GM23338 (cell line): ENCODE measurements at regions not wholly inside any gene's neighbourhood (a gene's known extent, or its start where the extent isn't known, plus 50 kb on each side); places are given as distances from the start of the nearest gene placed in this dataset.

ENCODE experiments used
- ATAC-seq: fragments of 200-7000 bp; cut with Tn5 transposase; 3 replicates; pipeline ENCODE4 v1.9.1; 2020
- DNase-seq: peaks from one replicate; pipeline ENCODE4 v3.0.0-alpha.2; 2015; ENCODE audit warnings: low spot score
- H2AFZ ChIP-seq: fragments of 200-600 bp; sonication (generic); 2 replicates; pipeline ENCODE4 v1.8.0; 2016; ENCODE audit warnings: antibody characterized with exemption, mild to moderate bottlenecking, moderate library complexity
- H3F3A ChIP-seq: fragments of 200-600 bp; sonication (generic); replicated peaks from 2 replicates; pipeline ENCODE4 v1.8.0; 2017; ENCODE audit warnings: antibody characterized with exemption, mixed run types, low read depth
- H3K27ac ChIP-seq: fragments of 200-600 bp; sonication (generic); 2 replicates; pipeline ENCODE4 v1.6.1; 2016; ENCODE audit warnings: low read depth
- H3K27me3 ChIP-seq: fragments of 200-600 bp; sonication (generic); 2 replicates; pipeline ENCODE4 v1.8.0; 2016; ENCODE audit warnings: mild to moderate bottlenecking, mixed run types, moderate library complexity; ENCODE audit not compliant: insufficient read depth
- H3K36me3 ChIP-seq: fragments of 200-600 bp; sonication (generic); 2 replicates; pipeline ENCODE4 v1.8.0; 2016; ENCODE audit warnings: mild to moderate bottlenecking; ENCODE audit not compliant: insufficient read depth
- H3K4me1 ChIP-seq: fragments of 200-600 bp; sonication (generic); 2 replicates; pipeline ENCODE4 v1.8.0; 2016; ENCODE audit warnings: mild to moderate bottlenecking, moderate library complexity; ENCODE audit not compliant: insufficient read depth
- H3K4me2 ChIP-seq: fragments of 200-600 bp; sonication (generic); 2 replicates; pipeline ENCODE4 v1.7.1; 2017; ENCODE audit warnings: mixed run types
- H3K4me3 ChIP-seq: fragments of 200-600 bp; sonication (generic); 2 replicates; pipeline ENCODE4 v1.6.1; 2016; ENCODE audit warnings: mixed run types
- H3K79me2 ChIP-seq: fragments of 200-600 bp; sonication (generic); replicated peaks from 2 replicates; pipeline ENCODE4 v1.8.0; 2017; ENCODE audit warnings: mild to moderate bottlenecking; ENCODE audit not compliant: insufficient read depth
- H3K9me2 ChIP-seq: fragments of 200-600 bp; sonication (generic); 2 replicates; pipeline ENCODE4 v1.8.0; 2017; ENCODE audit not compliant: insufficient read depth
- H4K20me1 ChIP-seq: fragments of 200-600 bp; sonication (generic); replicated peaks from 2 replicates; pipeline ENCODE4 v1.8.0; 2017; ENCODE audit warnings: mild to moderate bottlenecking; ENCODE audit not compliant: insufficient read depth
- H3K27ac Mint-ChIP-seq: 2 replicates; pipeline ENCODE4 v1.8.0; 2020; ENCODE audit warnings: inconsistent platforms, mild to moderate bottlenecking, moderate library complexity, mixed read lengths
- H3K27me3 Mint-ChIP-seq: 3 replicates; pipeline ENCODE4 v1.8.0; 2022; ENCODE audit warnings: low read depth, mild to moderate bottlenecking, moderate library complexity, mixed read lengths, inconsistent platforms; ENCODE audit not compliant: insufficient read depth, poor library complexity
- H3K36me3 Mint-ChIP-seq: 3 replicates; pipeline ENCODE4 v1.8.0; 2021; ENCODE audit warnings: low read depth, mild to moderate bottlenecking, inconsistent platforms, moderate library complexity, mixed read lengths
- H3K4me1 Mint-ChIP-seq: 3 replicates; pipeline ENCODE4 v1.8.0; 2020; ENCODE audit warnings: mild to moderate bottlenecking, inconsistent platforms, mixed read lengths
- H3K4me3 Mint-ChIP-seq: 3 replicates; pipeline ENCODE4 v1.8.0; 2021; ENCODE audit warnings: moderate library complexity, mild to moderate bottlenecking, inconsistent platforms, mixed read lengths
- H3K9me3 Mint-ChIP-seq: 3 replicates; pipeline ENCODE4 v1.8.0; 2020; ENCODE audit warnings: moderate library complexity, mild to moderate bottlenecking, inconsistent platforms, mixed read lengths
- CREB1 ChIP-seq: fragments of 250-450 bp; sonication (Bioruptor Pico); IDR thresholded peaks from 2 replicates; pipeline ENCODE4 v1.5.0; 2020; ENCODE audit warnings: low read depth, mild to moderate bottlenecking, moderate library complexity
- CTCF ChIP-seq, 2 experiments: fragments of 200-600 bp in 1 of 2; sonication (generic) in 1 of 2; conservative IDR thresholded peaks; 2 replicates each; pipeline versions ENCODE4 v1.5.1 to v1.6.1; 2016 to 2017; ENCODE audit warnings: antibody characterized with exemption in 2 of 2, low read depth in 2 of 2, mild to moderate bottlenecking in 2 of 2, moderate library complexity in 1 of 2
- EZH2 ChIP-seq: fragments of 200-600 bp; sonication (generic); IDR thresholded peaks from one replicate; pipeline ENCODE4 v1.8.0; 2017; ENCODE audit warnings: antibody characterized with exemption, mild to moderate bottlenecking, low read depth; ENCODE audit not compliant: unreplicated experiment
- EZH2phosphoT487 ChIP-seq: fragments of 200-600 bp; sonication (generic); IDR thresholded peaks from one replicate; pipeline ENCODE4 v1.8.1; 2018; ENCODE audit warnings: antibody characterized with exemption; ENCODE audit not compliant: unreplicated experiment
- NANOG ChIP-seq: IDR thresholded peaks from 2 replicates; pipeline ENCODE4 v1.6.1; 2016; ENCODE audit warnings: antibody characterized with exemption, borderline replicate concordance
- POLR2AphosphoS5 ChIP-seq: IDR thresholded peaks from 2 replicates; pipeline ENCODE4 v1.6.1; 2016; ENCODE audit warnings: antibody characterized with exemption, low read depth
- ZNF114 ChIP-seq: fragments of 250-450 bp; sonication (Bioruptor Pico); IDR thresholded peaks from 2 replicates; pipeline ENCODE4 v1.5.0; 2020; ENCODE audit warnings: mild to moderate bottlenecking, moderate library complexity
- ZNF331 ChIP-seq: fragments of 250-450 bp; sonication (Bioruptor Pico); IDR thresholded peaks from 2 replicates; pipeline ENCODE4 v1.5.0; 2020; ENCODE audit warnings: low read depth, mild to moderate bottlenecking, moderate library complexity
- TF ChIP-seq, protein P1 (sequence below): IDR thresholded peaks from 2 replicates; pipeline ENCODE4 v1.6.1; 2016; ENCODE audit warnings: antibody characterized with exemption

DNA sequence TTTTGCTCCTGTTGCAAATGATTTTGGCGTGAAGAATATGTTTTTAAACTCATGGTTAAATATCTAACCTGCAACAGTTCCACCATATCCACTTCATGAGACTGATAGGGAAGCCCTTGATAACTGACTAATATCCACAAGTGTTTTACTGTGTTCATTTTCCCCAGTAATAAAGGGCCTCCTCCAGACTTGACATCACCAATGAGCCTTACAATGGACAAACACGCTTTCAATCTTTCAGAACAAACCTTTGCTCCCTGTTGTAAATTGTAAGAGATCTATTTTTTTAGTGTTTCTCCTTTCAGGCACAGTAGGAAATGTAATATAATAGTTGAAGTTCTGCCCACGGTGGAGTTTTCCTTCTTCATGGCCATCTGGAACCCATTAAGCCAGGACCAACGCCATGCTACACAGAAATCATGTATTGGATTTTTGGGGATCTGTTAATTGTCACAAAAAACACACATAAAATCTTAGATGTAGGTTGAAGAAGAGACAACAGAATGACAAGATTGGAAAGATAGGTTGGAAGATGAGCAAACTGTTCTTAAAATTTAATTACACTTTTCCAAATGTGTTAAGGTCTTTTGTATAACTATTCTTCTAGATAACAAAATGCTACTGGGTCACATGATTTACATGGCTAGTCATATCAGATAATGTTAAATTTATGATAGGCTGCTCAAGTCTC is 1030.1 kb downstream of the FSTL5 start:
- Histone ChIP-seq H3K36me3 (no peaks in the 10 kb centered on the region), H3F3A (no peaks in the 10 kb centered on the region), H2AFZ (no peak overlapping the region), H3K27me3 (no peaks in the 10 kb centered on the region), H3K27ac (no peak overlapping the region), H3K79me2 (no peaks in the 10 kb centered on the region), H3K4me3 (no peak overlapping the region), H4K20me1 (no peaks in the 10 kb centered on the region), H3K9me2 (no peaks in the 10 kb centered on the region; the same call in 1 of the 2 replicates), H3K4me2 (no peak overlapping the region), H3K4me1 (no peaks in the 10 kb centered on the region)
- DNase-seq (no peak), ATAC-seq (no peak)
- H3K36me3 Mint-ChIP-seq = no peaks in the 10 kb centered on the region
- TF ChIP-seq CREB1 (CRISPR knock-in tag) = no peak
- TF ChIP-seq, protein P1, sequence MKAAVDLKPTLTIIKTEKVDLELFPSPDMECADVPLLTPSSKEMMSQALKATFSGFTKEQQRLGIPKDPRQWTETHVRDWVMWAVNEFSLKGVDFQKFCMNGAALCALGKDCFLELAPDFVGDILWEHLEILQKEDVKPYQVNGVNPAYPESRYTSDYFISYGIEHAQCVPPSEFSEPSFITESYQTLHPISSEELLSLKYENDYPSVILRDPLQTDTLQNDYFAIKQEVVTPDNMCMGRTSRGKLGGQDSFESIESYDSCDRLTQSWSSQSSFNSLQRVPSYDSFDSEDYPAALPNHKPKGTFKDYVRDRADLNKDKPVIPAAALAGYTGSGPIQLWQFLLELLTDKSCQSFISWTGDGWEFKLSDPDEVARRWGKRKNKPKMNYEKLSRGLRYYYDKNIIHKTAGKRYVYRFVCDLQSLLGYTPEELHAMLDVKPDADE = no peak
- H3K4me1 Mint-ChIP-seq = 0 out of 3 replicates have a peak, but pooled peaks cover 2% of the 10 kb centered on the region
- H3K4me3 Mint-ChIP-seq = no peak overlapping the region
- H3K27me3 Mint-ChIP-seq = no peaks in the 10 kb centered on the region
- H3K9me3 Mint-ChIP-seq = peaks cover 3% of the 10 kb centered on the region; the same call in 2 of the 3 replicates
- H3K27ac Mint-ChIP-seq = no peak overlapping the region

- H2AFZ ChIP-seq = no peak overlapping the region
- H3K9me2 ChIP-seq = no peaks in the 10 kb centered on the region; the same call in 1 of the 2 replicates
- no peaks in the 10 kb centered on the region for H3K27me3 Mint-ChIP-seq
- H4K20me1 ChIP-seq = no peaks in the 10 kb centered on the region
- H3K27ac ChIP-seq = no peak overlapping the region
- H3K4me2 ChIP-seq = no peak overlapping the region
- no peaks in the 10 kb centered on the region for H3K36me3 ChIP-seq
- ATAC-seq (no peak), DNase-seq (no peak)
- H3K27me3 ChIP-seq = no peaks in the 10 kb centered on the region
- H3K4me3 ChIP-seq = no peak overlapping the region
- no peaks in the 10 kb centered on the region for H3K79me2 ChIP-seq
- peaks cover 3% of the 10 kb centered on the region; the same call in 1 of the 3 replicates for H3K9me3 Mint-ChIP-seq
- no peaks in the 10 kb centered on the region for H3F3A ChIP-seq
- no peaks in the 10 kb centered on the region for H3K4me1 ChIP-seq
- no peak overlapping the region for H3K4me3 Mint-ChIP-seq
- 0 out of 3 replicates have a peak, but pooled peaks cover 2% of the 10 kb centered on the region for H3K4me1 Mint-ChIP-seq
- H3K27ac Mint-ChIP-seq = no peak overlapping the region
- H3K36me3 Mint-ChIP-seq = no peaks in the 10 kb centered on the region
- TF ChIP-seq ZNF331 (CRISPR knock-in tag) (no peak), ZNF114 (no peak), EZH2 (no peak)
- TF ChIP-seq, protein P1 = no peak
Measured at GRCh38 chr4:161132715-161133425, 1030.9 kb downstream of the FSTL5 start.

DNA sequence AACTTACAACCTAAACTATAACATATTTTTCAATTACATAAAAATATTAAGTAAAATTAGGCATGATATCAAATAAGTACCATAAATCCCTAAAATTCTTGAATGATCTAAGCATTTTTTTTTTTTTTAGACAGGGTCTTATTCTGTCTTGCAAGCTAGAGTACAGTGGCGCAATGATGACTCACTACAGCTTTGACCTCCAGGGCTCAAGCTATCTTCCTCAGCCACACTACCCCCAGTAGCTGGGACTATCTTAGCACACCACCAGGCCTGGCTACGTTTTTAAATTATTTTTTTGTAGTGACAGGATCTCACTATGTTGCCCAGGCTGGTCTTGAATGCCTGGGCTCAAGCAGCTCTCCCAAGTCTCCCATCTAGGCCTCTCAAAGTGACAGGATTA is 1042.3 kb downstream of the FSTL5 start:
- Mint-ChIP-seq H3K4me3 (no peak overlapping the region), H3K4me1 (no peaks in the 10 kb centered on the region), H3K27ac (no peak overlapping the region), H3K27me3 (no peaks in the 10 kb centered on the region), H3K36me3 (peaks cover 10% of the 10 kb centered on the region), H3K9me3 (peaks cover 24% of the 10 kb centered on the region)
- no peaks in the 10 kb centered on the region for H3K79me2 ChIP-seq
- H3K27me3 ChIP-seq = no peaks in the 10 kb centered on the region
- no peak overlapping the region for H3K4me2 ChIP-seq
- ATAC-seq = no peak
- DNase-seq = no peak
- no peaks in the 10 kb centered on the region for H3K4me1 ChIP-seq
- no peaks in the 10 kb centered on the region for H3F3A ChIP-seq
- H3K4me3 ChIP-seq = no peak overlapping the region
- no peaks in the 10 kb centered on the region for H3K36me3 ChIP-seq
- H3K9me2 ChIP-seq = no peaks in the 10 kb centered on the region
- H2AFZ ChIP-seq = no peak overlapping the region
- H3K27ac ChIP-seq = no peak overlapping the region
- H4K20me1 ChIP-seq = no peaks in the 10 kb centered on the region
- TF ChIP-seq, protein P1 = no peak
- TF ChIP-seq EZH2 (no peak), NANOG (no peak), EZH2phosphoT487 (no peak), POLR2AphosphoS5 (no peak), CTCF (conservative IDR thresholded peaks at IDR 0.05; ENCODE audit: low read depth in 2 of 2) (no peak)
